HCT116 (cell line): ENCODE measurements at regions not wholly inside any gene's neighbourhood (a gene's known extent, or its start where the extent isn't known, plus 50 kb on each side); places are given as distances from the start of the nearest gene placed in this dataset.

ENCODE experiments used
- ATAC-seq: fragments of 200-7000 bp; cut with Tn5 transposase; 2 replicates; pipeline ENCODE4 v1.9.1; 2020; ENCODE audit warnings: mild to moderate bottlenecking, moderate library complexity
- BruUV-seq: library from RNA; stranded (reverse); fragments of 400-500 nt; replicated peaks from 2 replicates; lab custom pipeline; 2021; lab: Mats Ljungman, UMichigan
- CTCF ChIA-PET: fragments of 300-600 bp; sonication (Branson Sonifier 250); formaldehyde crosslinking; loops from one replicate; lab custom pipeline; 2021; ENCODE audit warnings: antibody characterized with exemption; lab: Charles Lee
- POLR2A ChIA-PET: fragments of 300-600, 350-600 bp; sonication (Branson Sonifier 250); formaldehyde crosslinking; loops from one replicate; lab custom pipeline; 2021; ENCODE audit warnings: antibody characterized with exemption; lab: Charles Lee
- RAD21 ChIA-PET, 2 experiments: fragments of 300-600 bp; sonication (Branson Sonifier 250); formaldehyde crosslinking; loops; one replicate each; lab custom pipeline; 2023; ENCODE audit warnings: low total read pairs in 2 of 2; ENCODE audit not compliant: uncharacterized antibody in 2 of 2, unreplicated experiment in 2 of 2, low non-redundant PET in 1 of 2; lab: Charles Lee
- DNase-seq: peaks from one replicate; pipeline ENCODE4 v3.0.0-alpha.2; 2010; ENCODE audit warnings: low read depth, low spot score
- H2AFZ ChIP-seq: fragments of 200-600 bp; shearing (Covaris generic), sonication (generic); 2 replicates; pipeline ENCODE4 v1.6.1; 2017; ENCODE audit warnings: low read depth, mixed run types, mixed read lengths, antibody characterized with exemption, low read length; ENCODE audit not compliant: poor library complexity, severe bottlenecking
- H3K27ac ChIP-seq: 2 replicates; pipeline ENCODE4 v1.5.1; 2012; ENCODE audit warnings: low read depth, low read length
- H3K27me3 ChIP-seq: fragments of 200-600 bp; sonication (generic); 2 replicates; pipeline ENCODE4 v1.6.1; 2016; ENCODE audit warnings: mixed run types, low read length, mixed read lengths; ENCODE audit not compliant: insufficient read depth
- H3K36me3 ChIP-seq, 2 experiments: fragments of 200-500 bp in 1 of 2; fragments of 200-600 bp in 1 of 2; sonication (Bioruptor generic) in 1 of 2; sonication (generic) in 1 of 2; 2 replicates each; pipeline versions ENCODE4 v1.5.1 to v1.6.1; 2014 to 2016; ENCODE audit warnings: low read length in 2 of 2, inconsistent platforms in 1 of 2, mixed read lengths in 1 of 2, mixed run types in 1 of 2; ENCODE audit not compliant: insufficient read depth in 2 of 2, control insufficient read depth in 1 of 2
- H3K4me1 ChIP-seq, 2 experiments: fragments of 200-600 bp in 1 of 2; sonication (generic) in 1 of 2; 2 replicates each; pipeline versions ENCODE4 v1.5.1 to v1.6.1; 2012 to 2017; ENCODE audit warnings: low read length in 2 of 2, inconsistent platforms in 1 of 2, mild to moderate bottlenecking in 1 of 2, mixed read lengths in 1 of 2, mixed run types in 1 of 2, moderate library complexity in 1 of 2; ENCODE audit not compliant: insufficient read depth in 2 of 2, control insufficient read depth in 1 of 2
- H3K4me2 ChIP-seq: fragments of 200-600 bp; sonication (generic); 2 replicates; pipeline ENCODE4 v1.6.1; 2017; ENCODE audit warnings: mixed run types, low read length, mixed read lengths
- H3K4me3 ChIP-seq, 2 experiments: fragments of 200-600 bp in 1 of 2; sonication (generic) in 1 of 2; replicated peaks in 1 of 2; 2 replicates each; pipeline ENCODE4 v1.5.1; 2011 to 2016; ENCODE audit warnings: low read length in 2 of 2, control low read depth in 1 of 2, low read depth in 1 of 2, mild to moderate bottlenecking in 1 of 2, mixed read lengths in 1 of 2, mixed run types in 1 of 2
- H3K79me2 ChIP-seq: fragments of 200-600 bp; sonication (generic); 2 replicates; pipeline ENCODE4 v1.6.1; 2017; ENCODE audit warnings: mild to moderate bottlenecking, mixed run types, low read length, moderate library complexity, mixed read lengths; ENCODE audit not compliant: insufficient read depth
- H3K9ac ChIP-seq: fragments of 200-600 bp; sonication (generic); 2 replicates; pipeline ENCODE4 v1.6.1; 2016; ENCODE audit warnings: low read length, mixed read lengths
- H3K9me2 ChIP-seq: fragments of 200-600 bp; sonication (generic), shearing (Covaris generic); 2 replicates; pipeline ENCODE4 v1.6.1; 2017; ENCODE audit warnings: mixed run types, mild to moderate bottlenecking, moderate library complexity; ENCODE audit not compliant: insufficient read depth
- H3K9me3 ChIP-seq, 2 experiments: fragments of 200-500 bp in 1 of 2; fragments of 200-600 bp in 1 of 2; sonication (Bioruptor generic) in 1 of 2; sonication (generic) in 1 of 2; 2 replicates each; pipeline ENCODE4 v1.6.1; 2014 to 2017; ENCODE audit warnings: low read length in 2 of 2, mixed read lengths in 2 of 2, inconsistent platforms in 1 of 2, low read depth in 1 of 2, mild to moderate bottlenecking in 1 of 2, mixed run types in 1 of 2, moderate library complexity in 1 of 2; ENCODE audit not compliant: control insufficient read depth in 1 of 2, insufficient read depth in 1 of 2
- H4K20me1 ChIP-seq: fragments of 200-600 bp; sonication (generic), shearing (Covaris generic); 2 replicates; pipeline ENCODE4 v1.6.1; 2017; ENCODE audit warnings: mixed run types, mild to moderate bottlenecking, moderate library complexity; ENCODE audit not compliant: insufficient read depth
- ATF3 ChIP-seq: IDR thresholded peaks from 2 replicates; pipeline ENCODE4 v1.6.1; 2012
- CBX3 ChIP-seq: IDR thresholded peaks from 2 replicates; pipeline ENCODE4 v1.6.1; 2012; ENCODE audit warnings: low read depth
- EGR1 ChIP-seq: IDR thresholded peaks from 2 replicates; pipeline ENCODE4 v1.6.1; 2012; ENCODE audit warnings: low read depth
- ELF1 ChIP-seq: IDR thresholded peaks from 2 replicates; pipeline ENCODE4 v1.6.1; 2012; ENCODE audit warnings: low read depth, borderline replicate concordance
- EZH2phosphoT487 ChIP-seq: fragments of 200-600 bp; IDR thresholded peaks from 2 replicates; pipeline ENCODE4 v1.6.1; 2018; ENCODE audit warnings: antibody characterized with exemption, borderline replicate concordance
- JUND ChIP-seq: IDR thresholded peaks from 2 replicates; pipeline ENCODE4 v1.6.1; 2012
- POLR2AphosphoS5 ChIP-seq: IDR thresholded peaks from 2 replicates; pipeline ENCODE4 v1.6.1; 2011; ENCODE audit warnings: mild to moderate bottlenecking, low read depth, low read length, moderate library complexity
- SIN3A ChIP-seq: IDR thresholded peaks from 2 replicates; pipeline ENCODE4 v1.6.1; 2012; ENCODE audit warnings: low read depth
- SP1 ChIP-seq: IDR thresholded peaks from 2 replicates; pipeline ENCODE4 v1.6.1; 2012; ENCODE audit warnings: low read depth
- SRF ChIP-seq: IDR thresholded peaks from 2 replicates; pipeline ENCODE4 v1.6.1; 2012; ENCODE audit warnings: low read depth
- TCF7L2 ChIP-seq: IDR thresholded peaks from 2 replicates; pipeline ENCODE4 v1.7.0; 2011; ENCODE audit warnings: borderline replicate concordance, inconsistent platforms; ENCODE audit not compliant: insufficient read depth, insufficient read length; ENCODE audit errors: extremely low read depth
- YY1 ChIP-seq: IDR thresholded peaks from 2 replicates; pipeline ENCODE4 v1.6.1; 2011; ENCODE audit warnings: low read length, low read depth, moderate library complexity, mild to moderate bottlenecking; ENCODE audit not compliant: insufficient replicate concordance; ENCODE audit errors: extremely low read depth
- ZBTB33 ChIP-seq: IDR thresholded peaks from 2 replicates; pipeline ENCODE4 v1.6.1; 2011; ENCODE audit warnings: mild to moderate bottlenecking, low read length, moderate library complexity; ENCODE audit not compliant: insufficient replicate concordance; ENCODE audit errors: extremely low read depth
- ZFX ChIP-seq: fragments of 450-650 bp; IDR thresholded peaks from 2 replicates; pipeline ENCODE4 v1.6.1; 2017
- ZNF274 ChIP-seq: fragments of 200-500 bp; sonication (Bioruptor generic); IDR thresholded peaks from 2 replicates; pipeline ENCODE4 v1.6.1; 2014; ENCODE audit warnings: mild to moderate bottlenecking, low read depth, low read length, inconsistent platforms
- intact Hi-C: fragments of 100-400 bp; cut with micrococcal nuclease; formaldehyde crosslinking; loops from 2 replicates; pipeline ENCODE4 v1.10.0; 2022
- TF ChIP-seq, protein P1 (sequence below): IDR thresholded peaks from 2 replicates; pipeline ENCODE4 v1.6.1; 2012; ENCODE audit warnings: low read depth
- TF ChIP-seq, protein P2 (sequence below): IDR thresholded peaks from 2 replicates; pipeline ENCODE4 v1.6.1; 2012
- TF ChIP-seq, protein P3 (sequence below), 3 experiments: fragments of 200-600 bp in 1 of 3; sonication (generic) in 1 of 3; IDR thresholded peaks in 2 of 3; conservative IDR thresholded peaks in 1 of 3; 2 replicates each; pipeline ENCODE4 v1.5.1; 2012 to 2017; ENCODE audit warnings: low read depth in 2 of 3, low read length in 2 of 3, antibody characterized with exemption in 1 of 3, borderline replicate concordance in 1 of 3, control low read depth in 1 of 3, mild to moderate bottlenecking in 1 of 3, mixed read lengths in 1 of 3, mixed run types in 1 of 3, moderate library complexity in 1 of 3; ENCODE audit not compliant: insufficient read depth in 1 of 3

DNA sequence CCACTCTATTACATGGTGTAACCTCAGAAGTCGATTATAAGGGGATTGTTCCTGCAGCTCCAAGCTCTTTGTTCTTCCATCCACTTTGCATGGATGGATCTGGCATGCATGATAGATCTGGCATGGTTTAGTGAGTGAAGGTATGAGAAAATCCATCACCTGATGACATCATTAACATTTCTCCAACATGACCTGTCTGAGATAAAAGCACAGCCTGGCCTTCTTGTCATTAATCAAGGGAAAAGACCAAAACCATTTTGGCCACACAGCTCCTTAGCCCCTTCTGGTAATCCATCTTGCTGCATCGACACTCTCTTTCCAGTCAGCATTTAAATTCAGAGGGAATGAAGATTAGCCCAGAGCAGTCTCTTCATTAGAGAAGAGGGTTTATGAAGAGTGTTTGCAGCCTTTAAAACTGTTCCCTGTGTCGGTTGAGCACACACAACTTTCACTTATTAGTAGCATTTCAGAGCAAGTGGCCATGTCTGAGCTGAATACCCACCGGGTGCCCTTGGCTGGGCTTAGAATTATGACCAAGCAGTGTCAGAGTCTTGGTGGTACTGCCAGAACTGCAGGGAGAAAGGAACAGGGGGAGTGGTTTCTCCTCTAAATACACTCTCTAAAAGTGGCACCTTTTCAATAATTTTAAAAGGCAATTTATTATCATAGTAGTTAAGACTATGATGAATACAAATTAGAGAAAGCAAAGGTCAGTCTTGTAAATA, 246.0 kb downstream of the HAPSTR1 start:
- TF ChIP-seq, protein P1, sequence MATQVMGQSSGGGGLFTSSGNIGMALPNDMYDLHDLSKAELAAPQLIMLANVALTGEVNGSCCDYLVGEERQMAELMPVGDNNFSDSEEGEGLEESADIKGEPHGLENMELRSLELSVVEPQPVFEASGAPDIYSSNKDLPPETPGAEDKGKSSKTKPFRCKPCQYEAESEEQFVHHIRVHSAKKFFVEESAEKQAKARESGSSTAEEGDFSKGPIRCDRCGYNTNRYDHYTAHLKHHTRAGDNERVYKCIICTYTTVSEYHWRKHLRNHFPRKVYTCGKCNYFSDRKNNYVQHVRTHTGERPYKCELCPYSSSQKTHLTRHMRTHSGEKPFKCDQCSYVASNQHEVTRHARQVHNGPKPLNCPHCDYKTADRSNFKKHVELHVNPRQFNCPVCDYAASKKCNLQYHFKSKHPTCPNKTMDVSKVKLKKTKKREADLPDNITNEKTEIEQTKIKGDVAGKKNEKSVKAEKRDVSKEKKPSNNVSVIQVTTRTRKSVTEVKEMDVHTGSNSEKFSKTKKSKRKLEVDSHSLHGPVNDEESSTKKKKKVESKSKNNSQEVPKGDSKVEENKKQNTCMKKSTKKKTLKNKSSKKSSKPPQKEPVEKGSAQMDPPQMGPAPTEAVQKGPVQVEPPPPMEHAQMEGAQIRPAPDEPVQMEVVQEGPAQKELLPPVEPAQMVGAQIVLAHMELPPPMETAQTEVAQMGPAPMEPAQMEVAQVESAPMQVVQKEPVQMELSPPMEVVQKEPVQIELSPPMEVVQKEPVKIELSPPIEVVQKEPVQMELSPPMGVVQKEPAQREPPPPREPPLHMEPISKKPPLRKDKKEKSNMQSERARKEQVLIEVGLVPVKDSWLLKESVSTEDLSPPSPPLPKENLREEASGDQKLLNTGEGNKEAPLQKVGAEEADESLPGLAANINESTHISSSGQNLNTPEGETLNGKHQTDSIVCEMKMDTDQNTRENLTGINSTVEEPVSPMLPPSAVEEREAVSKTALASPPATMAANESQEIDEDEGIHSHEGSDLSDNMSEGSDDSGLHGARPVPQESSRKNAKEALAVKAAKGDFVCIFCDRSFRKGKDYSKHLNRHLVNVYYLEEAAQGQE = no peak
- no peak for TF ChIP-seq EZH2phosphoT487
- TF ChIP-seq SRF = no peak
- TF ChIP-seq CBX3 = no peak
- no peak for TF ChIP-seq YY1
- no peak for TF ChIP-seq POLR2AphosphoS5
- TF ChIP-seq, protein P2, sequence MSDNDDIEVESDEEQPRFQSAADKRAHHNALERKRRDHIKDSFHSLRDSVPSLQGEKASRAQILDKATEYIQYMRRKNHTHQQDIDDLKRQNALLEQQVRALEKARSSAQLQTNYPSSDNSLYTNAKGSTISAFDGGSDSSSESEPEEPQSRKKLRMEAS = no peak
- TF ChIP-seq ZBTB33 = no peak
- TF ChIP-seq TCF7L2 = no peak
- no peak for TF ChIP-seq JUND
- no peak for TF ChIP-seq ZNF274
- TF ChIP-seq SP1 = no peak
- TF ChIP-seq ATF3 = no peak
- TF ChIP-seq ZFX = no peak
- no peak for TF ChIP-seq EGR1
- TF ChIP-seq, protein P3, sequence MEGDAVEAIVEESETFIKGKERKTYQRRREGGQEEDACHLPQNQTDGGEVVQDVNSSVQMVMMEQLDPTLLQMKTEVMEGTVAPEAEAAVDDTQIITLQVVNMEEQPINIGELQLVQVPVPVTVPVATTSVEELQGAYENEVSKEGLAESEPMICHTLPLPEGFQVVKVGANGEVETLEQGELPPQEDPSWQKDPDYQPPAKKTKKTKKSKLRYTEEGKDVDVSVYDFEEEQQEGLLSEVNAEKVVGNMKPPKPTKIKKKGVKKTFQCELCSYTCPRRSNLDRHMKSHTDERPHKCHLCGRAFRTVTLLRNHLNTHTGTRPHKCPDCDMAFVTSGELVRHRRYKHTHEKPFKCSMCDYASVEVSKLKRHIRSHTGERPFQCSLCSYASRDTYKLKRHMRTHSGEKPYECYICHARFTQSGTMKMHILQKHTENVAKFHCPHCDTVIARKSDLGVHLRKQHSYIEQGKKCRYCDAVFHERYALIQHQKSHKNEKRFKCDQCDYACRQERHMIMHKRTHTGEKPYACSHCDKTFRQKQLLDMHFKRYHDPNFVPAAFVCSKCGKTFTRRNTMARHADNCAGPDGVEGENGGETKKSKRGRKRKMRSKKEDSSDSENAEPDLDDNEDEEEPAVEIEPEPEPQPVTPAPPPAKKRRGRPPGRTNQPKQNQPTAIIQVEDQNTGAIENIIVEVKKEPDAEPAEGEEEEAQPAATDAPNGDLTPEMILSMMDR (IDR thresholded peaks at IDR 0.05 in 2 of 3, conservative IDR thresholded peaks at IDR 0.05 in 1 of 3; ENCODE audit: borderline replicate concordance in 1 of 3, insufficient read depth in 1 of 3, low read depth in 2 of 3, low read length in 2 of 3) = no peak
- TF ChIP-seq SIN3A = no peak
- TF ChIP-seq ELF1 = no peak
- intact Hi-C loops = no loop called here
- ChIA-PET CTCF (no interaction called here), RAD21 (no interaction called here), POLR2A (no interaction called here)
- Histone ChIP-seq H3K27ac (no peak overlapping the region), H3K9ac (no peak overlapping the region), H4K20me1 (no peaks in the 10 kb centered on the region; the same call in 1 of the 2 replicates), H3K79me2 (no peaks in the 10 kb centered on the region), H3K4me1 (no peaks in the 10 kb centered on the region), H3K36me3 (no peaks in the 10 kb centered on the region), H2AFZ (no peak overlapping the region), H3K4me2 (no peak overlapping the region), H3K4me3 (no peak overlapping the region), H3K9me2 (no peaks in the 10 kb centered on the region), H3K27me3 (peaks cover 18% of the 10 kb centered on the region), H3K9me3 (no peaks in the 10 kb centered on the region)
- no peak for ATAC-seq
- no peak for DNase-seq
- BruUV-seq = no TSS peak
